ENCODE measurements at regions not wholly inside any gene's neighbourhood (a gene's known extent, or its start where the extent isn't known, plus 50 kb on each side); places are given as distances from the start of the nearest gene placed in this dataset.

- TF ChIP-seq POLR2A (IDR thresholded peaks at IDR 0.05) (no peak), CTCF (IDR thresholded peaks at IDR 0.05) (no peak), EP300 (IDR thresholded peaks at IDR 0.05) (no peak), POLR2AphosphoS5 (IDR thresholded peaks at IDR 0.05) (no peak)
- WGBS, 5 donors, result 74 to 89% (median 86%) methylated on average over 3 of the region's 3 CpGs
- no peaks in the 10 kb centered on the region for H3K27me3 ChIP-seq
- no peak overlapping the region for H3K4me3 ChIP-seq
- no peak for DNase-seq
- intact Hi-C loops (cut with DNase I; ENCODE audit: low total_unique reads), result no loop called here
- peaks cover 0 to 10% (median 4%) of the 10 kb centered on the region in 4 donors for H3K9me3 ChIP-seq
- H3K4me1 ChIP-seq, result no peaks in the 10 kb centered on the region
- H3K27ac ChIP-seq, result no peak overlapping the region
- no peaks in the 10 kb centered on the region for H3K36me3 ChIP-seq
These were observed 74.1 kb downstream of the ID4 start for GRCh38 chr6:19911223-19911622.

- intact Hi-C loops (cut with DNase I; ENCODE audit: low total_unique reads), result no loop called here
- 46 to 91% (median 90%) methylated on average over 1 of the region's 1 CpG for WGBS, 5 donors
These were observed 81.3 kb downstream of the ID4 start for GRCh38 chr6:19918436-19918835.

GRCh38 chr6:19921786-19922185, 84.6 kb downstream of the ID4 start:
- Histone ChIP-seq H3K27me3 (no peaks in the 10 kb centered on the region), H3K27ac (no peak overlapping the region), H3K4me3 (no peak overlapping the region), H3K9me3 (peaks cover 0 to 17% (median 8%) of the 10 kb centered on the region in 4 donors), H3K4me1 (no peaks in the 10 kb centered on the region), H3K36me3 (no peaks in the 10 kb centered on the region)
- peak in 1 of 2 donors; percentile 11 for DNase-seq
- intact Hi-C loops (cut with DNase I; ENCODE audit: low total_unique reads), result no loop called here
- no peak for TF ChIP-seq EP300 (IDR thresholded peaks at IDR 0.05)
- TF ChIP-seq POLR2A (IDR thresholded peaks at IDR 0.05), result no peak
- no peak for TF ChIP-seq CTCF (IDR thresholded peaks at IDR 0.05)
- no peak for TF ChIP-seq POLR2AphosphoS5 (IDR thresholded peaks at IDR 0.05)
- 36 to 53% (median 47%) methylated on average over 9 of the region's 9 CpGs for WGBS, 5 donors

More at GRCh38 chr6:19918436-19918835, 81.3 kb downstream of the ID4 start:
- no peak for DNase-seq
- Histone ChIP-seq H3K9me3 (peaks cover 0 to 27% (median 12%) of the 10 kb centered on the region in 4 donors), H3K4me3 (no peak overlapping the region), H3K4me1 (no peaks in the 10 kb centered on the region), H3K27ac (no peak overlapping the region), H3K27me3 (no peaks in the 10 kb centered on the region), H3K36me3 (no peaks in the 10 kb centered on the region)
- TF ChIP-seq CTCF (IDR thresholded peaks at IDR 0.05) (no peak), EP300 (IDR thresholded peaks at IDR 0.05) (no peak), POLR2A (IDR thresholded peaks at IDR 0.05) (no peak), POLR2AphosphoS5 (IDR thresholded peaks at IDR 0.05) (no peak)

- intact Hi-C loops (cut with DNase I; ENCODE audit: low total_unique reads), result no loop called here
- 88 to 98% (median 91%) methylated on average over 1 of the region's 1 CpG for WGBS, 5 donors
These were observed 88.4 kb downstream of the ID4 start for GRCh38 chr6:19925533-19925932.

More at GRCh38 chr6:19925533-19925932, 88.4 kb downstream of the ID4 start:
- Histone ChIP-seq H3K27ac (no peak overlapping the region), H3K4me1 (no peaks in the 10 kb centered on the region), H3K4me3 (no peak overlapping the region), H3K36me3 (no peaks in the 10 kb centered on the region), H3K27me3 (no peaks in the 10 kb centered on the region), H3K9me3 (no peaks in the 10 kb centered on the region)
- TF ChIP-seq CTCF (IDR thresholded peaks at IDR 0.05), result no peak
- TF ChIP-seq POLR2A (IDR thresholded peaks at IDR 0.05), result no peak
- no peak for TF ChIP-seq EP300 (IDR thresholded peaks at IDR 0.05)
- no peak for TF ChIP-seq POLR2AphosphoS5 (IDR thresholded peaks at IDR 0.05)
- no peak for DNase-seq
